H1 (cell line): ENCODE measurements at regions not wholly inside any gene's neighbourhood (a gene's known extent, or its start where the extent isn't known, plus 50 kb on each side); places are given as distances from the start of the nearest gene placed in this dataset.

ENCODE experiments used
- CHD1 ChIP-seq: IDR thresholded peaks from 2 replicates; pipeline ENCODE4 v1.6.1; 2012; ENCODE audit warnings: low read depth, low read length, improper control_type of control experiment
- KDM5A ChIP-seq: fragments of 200-600 bp; IDR thresholded peaks from 2 replicates; pipeline ENCODE4 v1.7.1; 2012; ENCODE audit warnings: mild to moderate bottlenecking, low read length, inconsistent platforms, mixed read lengths
- POLR2AphosphoS5 ChIP-seq: IDR thresholded peaks from 2 replicates; pipeline ENCODE4 v1.6.1; 2011; ENCODE audit warnings: low read depth, low read length
- RFX5 ChIP-seq: IDR thresholded peaks from 2 replicates; pipeline ENCODE4 v1.6.1; 2011; ENCODE audit warnings: low read depth, low read length, improper control_type of control experiment, borderline replicate concordance
- TCF12 ChIP-seq: IDR thresholded peaks from 2 replicates; pipeline ENCODE4 v1.6.1; 2011; ENCODE audit warnings: low read depth, mild to moderate bottlenecking, low read length
- TF ChIP-seq, protein P1 (sequence below): fragments of 300-600 bp; sonication (generic); IDR thresholded peaks from 2 replicates; pipeline ENCODE4 v1.7.1; 2012; ENCODE audit warnings: low read length, moderate library complexity, mild to moderate bottlenecking, inconsistent platforms; ENCODE audit not compliant: insufficient replicate concordance

DNA sequence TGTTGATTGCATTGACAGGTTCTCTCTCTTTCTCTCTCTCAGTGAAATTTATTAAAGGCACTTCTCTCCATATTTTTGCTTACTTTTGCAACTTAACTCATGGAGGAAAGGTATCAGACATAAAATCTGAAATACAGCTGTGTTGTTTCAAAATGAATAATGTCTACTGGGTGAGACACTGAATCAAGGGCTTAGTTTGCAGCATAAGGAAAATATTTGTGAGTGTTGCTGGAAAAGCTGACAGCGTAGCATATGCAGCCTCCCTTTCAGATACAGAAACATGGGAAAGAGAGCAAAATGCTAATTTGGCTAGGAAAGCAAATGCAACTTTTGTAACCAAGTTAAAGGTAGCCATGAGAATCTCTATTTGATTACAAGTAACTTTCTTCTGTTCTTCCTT is 81.5 kb upstream of the COL3A1 start (continued):
- TF ChIP-seq, protein P1, sequence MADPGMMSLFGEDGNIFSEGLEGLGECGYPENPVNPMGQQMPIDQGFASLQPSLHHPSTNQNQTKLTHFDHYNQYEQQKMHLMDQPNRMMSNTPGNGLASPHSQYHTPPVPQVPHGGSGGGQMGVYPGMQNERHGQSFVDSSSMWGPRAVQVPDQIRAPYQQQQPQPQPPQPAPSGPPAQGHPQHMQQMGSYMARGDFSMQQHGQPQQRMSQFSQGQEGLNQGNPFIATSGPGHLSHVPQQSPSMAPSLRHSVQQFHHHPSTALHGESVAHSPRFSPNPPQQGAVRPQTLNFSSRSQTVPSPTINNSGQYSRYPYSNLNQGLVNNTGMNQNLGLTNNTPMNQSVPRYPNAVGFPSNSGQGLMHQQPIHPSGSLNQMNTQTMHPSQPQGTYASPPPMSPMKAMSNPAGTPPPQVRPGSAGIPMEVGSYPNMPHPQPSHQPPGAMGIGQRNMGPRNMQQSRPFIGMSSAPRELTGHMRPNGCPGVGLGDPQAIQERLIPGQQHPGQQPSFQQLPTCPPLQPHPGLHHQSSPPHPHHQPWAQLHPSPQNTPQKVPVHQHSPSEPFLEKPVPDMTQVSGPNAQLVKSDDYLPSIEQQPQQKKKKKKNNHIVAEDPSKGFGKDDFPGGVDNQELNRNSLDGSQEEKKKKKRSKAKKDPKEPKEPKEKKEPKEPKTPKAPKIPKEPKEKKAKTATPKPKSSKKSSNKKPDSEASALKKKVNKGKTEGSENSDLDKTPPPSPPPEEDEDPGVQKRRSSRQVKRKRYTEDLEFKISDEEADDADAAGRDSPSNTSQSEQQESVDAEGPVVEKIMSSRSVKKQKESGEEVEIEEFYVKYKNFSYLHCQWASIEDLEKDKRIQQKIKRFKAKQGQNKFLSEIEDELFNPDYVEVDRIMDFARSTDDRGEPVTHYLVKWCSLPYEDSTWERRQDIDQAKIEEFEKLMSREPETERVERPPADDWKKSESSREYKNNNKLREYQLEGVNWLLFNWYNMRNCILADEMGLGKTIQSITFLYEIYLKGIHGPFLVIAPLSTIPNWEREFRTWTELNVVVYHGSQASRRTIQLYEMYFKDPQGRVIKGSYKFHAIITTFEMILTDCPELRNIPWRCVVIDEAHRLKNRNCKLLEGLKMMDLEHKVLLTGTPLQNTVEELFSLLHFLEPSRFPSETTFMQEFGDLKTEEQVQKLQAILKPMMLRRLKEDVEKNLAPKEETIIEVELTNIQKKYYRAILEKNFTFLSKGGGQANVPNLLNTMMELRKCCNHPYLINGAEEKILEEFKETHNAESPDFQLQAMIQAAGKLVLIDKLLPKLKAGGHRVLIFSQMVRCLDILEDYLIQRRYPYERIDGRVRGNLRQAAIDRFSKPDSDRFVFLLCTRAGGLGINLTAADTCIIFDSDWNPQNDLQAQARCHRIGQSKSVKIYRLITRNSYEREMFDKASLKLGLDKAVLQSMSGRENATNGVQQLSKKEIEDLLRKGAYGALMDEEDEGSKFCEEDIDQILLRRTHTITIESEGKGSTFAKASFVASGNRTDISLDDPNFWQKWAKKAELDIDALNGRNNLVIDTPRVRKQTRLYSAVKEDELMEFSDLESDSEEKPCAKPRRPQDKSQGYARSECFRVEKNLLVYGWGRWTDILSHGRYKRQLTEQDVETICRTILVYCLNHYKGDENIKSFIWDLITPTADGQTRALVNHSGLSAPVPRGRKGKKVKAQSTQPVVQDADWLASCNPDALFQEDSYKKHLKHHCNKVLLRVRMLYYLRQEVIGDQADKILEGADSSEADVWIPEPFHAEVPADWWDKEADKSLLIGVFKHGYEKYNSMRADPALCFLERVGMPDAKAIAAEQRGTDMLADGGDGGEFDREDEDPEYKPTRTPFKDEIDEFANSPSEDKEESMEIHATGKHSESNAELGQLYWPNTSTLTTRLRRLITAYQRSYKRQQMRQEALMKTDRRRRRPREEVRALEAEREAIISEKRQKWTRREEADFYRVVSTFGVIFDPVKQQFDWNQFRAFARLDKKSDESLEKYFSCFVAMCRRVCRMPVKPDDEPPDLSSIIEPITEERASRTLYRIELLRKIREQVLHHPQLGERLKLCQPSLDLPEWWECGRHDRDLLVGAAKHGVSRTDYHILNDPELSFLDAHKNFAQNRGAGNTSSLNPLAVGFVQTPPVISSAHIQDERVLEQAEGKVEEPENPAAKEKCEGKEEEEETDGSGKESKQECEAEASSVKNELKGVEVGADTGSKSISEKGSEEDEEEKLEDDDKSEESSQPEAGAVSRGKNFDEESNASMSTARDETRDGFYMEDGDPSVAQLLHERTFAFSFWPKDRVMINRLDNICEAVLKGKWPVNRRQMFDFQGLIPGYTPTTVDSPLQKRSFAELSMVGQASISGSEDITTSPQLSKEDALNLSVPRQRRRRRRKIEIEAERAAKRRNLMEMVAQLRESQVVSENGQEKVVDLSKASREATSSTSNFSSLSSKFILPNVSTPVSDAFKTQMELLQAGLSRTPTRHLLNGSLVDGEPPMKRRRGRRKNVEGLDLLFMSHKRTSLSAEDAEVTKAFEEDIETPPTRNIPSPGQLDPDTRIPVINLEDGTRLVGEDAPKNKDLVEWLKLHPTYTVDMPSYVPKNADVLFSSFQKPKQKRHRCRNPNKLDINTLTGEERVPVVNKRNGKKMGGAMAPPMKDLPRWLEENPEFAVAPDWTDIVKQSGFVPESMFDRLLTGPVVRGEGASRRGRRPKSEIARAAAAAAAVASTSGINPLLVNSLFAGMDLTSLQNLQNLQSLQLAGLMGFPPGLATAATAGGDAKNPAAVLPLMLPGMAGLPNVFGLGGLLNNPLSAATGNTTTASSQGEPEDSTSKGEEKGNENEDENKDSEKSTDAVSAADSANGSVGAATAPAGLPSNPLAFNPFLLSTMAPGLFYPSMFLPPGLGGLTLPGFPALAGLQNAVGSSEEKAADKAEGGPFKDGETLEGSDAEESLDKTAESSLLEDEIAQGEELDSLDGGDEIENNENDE = no peak
- TF ChIP-seq CHD1 = no peak
- no peak for TF ChIP-seq RFX5
- no peak for TF ChIP-seq POLR2AphosphoS5
- TF ChIP-seq TCF12 = no peak
- TF ChIP-seq KDM5A = no peak
- TF ChIP-seq, all 59 proteins: peak for 0
